GOT3 (cell line): ENCODE measurements at regions not wholly inside any gene's neighbourhood (a gene's known extent, or its start where the extent isn't known, plus 50 kb on each side); places are given as distances from the start of the nearest gene placed in this dataset.
"Not testable (repeated sequence)": the region's sequence is repeated elsewhere in the genome, so short reads cannot be mapped to it uniquely, and the experiment has no call there.

Experiments used
- DNase-seq: peaks from one replicate; lab custom pipeline; 2025; ENCODE audit warnings: mixed read lengths; lab: John Stamatoyannopoulos, UW

DNA sequence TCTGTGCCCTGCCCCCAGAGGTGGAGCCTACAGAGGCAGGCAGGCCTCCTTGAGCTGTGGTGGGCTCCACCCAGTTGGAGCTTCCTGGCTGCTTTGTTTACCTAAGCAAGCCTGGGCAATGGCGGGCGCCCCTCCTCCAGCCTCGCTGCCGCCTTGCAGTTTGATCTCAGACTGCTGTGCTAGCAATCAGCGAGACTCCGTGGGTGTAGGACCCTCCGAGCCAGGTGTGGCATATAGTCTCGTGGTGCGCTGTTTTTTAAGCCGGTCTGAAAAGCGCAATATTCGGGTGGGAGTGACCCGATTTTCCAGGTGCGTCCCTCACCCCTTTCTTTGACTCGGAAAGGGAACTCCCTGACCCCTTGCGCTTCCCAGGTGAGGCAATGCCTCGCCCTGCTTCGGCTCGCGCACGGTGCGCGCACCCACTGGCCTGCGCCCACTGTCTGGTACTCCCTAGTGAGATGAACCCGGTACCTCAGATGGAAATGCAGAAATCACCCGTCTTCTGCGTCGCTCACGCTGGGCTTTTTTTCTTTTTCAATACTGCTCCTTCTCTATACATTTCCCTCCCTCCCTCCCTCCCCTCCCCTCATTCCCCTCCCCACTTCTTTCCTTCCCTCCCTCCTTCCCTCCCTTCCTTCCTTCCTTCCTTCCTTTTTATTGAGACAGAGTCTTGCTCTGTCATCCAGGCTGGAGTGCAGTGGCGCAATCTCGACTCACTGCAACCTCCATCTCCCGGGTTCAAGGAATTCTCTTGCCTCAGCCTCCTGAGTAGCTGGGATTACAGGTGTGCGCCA lies 197.1 kb upstream of the TBL1XR1 start:
- DNase-seq: not testable (repeated sequence)

DNA sequence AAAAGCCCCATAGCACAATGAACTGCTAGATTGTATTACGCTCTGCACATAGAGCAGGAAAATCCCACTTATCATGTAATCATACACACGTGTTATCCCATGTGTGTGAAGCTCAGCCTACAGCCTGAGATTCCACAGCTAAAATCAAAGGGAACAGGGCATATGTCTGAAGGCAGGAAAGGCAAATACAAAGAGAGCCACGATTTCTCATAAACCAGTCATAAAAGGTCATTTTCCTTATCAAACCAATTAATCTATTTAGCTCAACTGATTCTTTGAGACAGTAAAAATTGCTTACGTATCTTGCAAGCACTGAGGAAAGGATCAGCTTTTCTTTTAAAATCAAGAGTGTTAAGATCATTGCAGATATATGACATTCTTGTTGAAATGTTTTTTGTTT lies 199.5 kb upstream of the TBL1XR1 start:
- no peak for DNase-seq

DNA sequence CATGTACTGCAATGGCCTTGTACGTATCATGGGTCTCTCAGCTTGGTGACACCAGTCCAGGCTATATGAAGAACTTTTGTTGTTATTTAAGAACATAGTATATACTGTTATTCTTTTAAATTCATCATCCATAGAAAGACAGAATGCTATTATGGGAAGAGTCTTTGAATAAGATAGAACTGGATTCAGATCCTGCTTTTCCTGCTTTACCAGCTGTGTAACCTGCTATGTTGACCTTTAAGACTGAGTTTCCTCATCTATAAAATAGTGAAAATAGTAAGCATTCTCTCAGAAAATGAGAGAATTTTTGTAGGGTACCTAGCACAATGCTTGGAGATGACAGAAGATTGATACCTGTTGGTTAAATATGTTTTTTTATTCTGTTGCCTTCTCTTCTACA lies 204.1 kb upstream of the TBL1XR1 start:
- no peak for DNase-seq

DNA sequence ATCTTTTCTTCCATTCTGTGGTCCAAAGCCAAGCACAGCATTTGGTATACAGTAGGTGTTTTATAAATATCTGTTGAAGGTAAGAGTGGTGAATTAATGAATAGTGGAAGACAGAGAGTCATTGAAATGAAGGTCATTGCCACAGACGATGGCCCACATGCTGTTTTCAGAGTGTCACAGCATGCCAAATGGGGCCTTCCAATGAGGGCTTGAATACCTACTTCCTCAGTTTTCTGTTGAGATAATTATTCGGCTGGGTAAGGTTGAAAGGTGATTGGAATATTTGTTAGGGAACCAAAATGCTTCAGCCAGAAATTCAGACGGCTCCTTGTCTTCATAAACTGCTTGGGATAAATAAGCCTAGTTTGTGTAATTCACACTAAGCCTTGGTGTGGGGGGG lies 205.3 kb upstream of the TBL1XR1 start:
- DNase-seq: no peak

DNA sequence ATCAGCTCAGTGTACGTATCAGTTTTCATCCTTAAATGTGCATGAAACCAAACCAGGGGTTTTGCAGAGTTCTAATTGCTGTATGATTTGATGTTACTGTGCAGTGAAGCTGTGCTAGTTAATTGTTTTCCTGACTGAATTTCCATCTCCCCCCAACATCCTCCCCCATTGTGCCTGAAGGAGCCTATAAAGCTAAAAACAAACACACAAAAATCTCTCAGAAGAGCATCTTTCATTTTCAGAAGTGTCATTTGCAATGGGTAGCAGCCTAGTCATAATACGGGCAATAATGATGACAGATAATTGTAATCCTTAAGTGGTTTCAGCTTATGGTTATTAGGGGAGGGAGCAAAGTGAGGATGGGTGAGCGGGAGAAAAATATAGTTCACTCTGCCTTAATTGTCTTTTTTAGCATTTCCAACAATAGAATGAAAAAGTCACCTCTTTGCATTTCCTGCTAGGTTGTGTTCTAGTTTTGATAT lies 207.9 kb upstream of the TBL1XR1 start:
- DNase-seq: no peak

DNA sequence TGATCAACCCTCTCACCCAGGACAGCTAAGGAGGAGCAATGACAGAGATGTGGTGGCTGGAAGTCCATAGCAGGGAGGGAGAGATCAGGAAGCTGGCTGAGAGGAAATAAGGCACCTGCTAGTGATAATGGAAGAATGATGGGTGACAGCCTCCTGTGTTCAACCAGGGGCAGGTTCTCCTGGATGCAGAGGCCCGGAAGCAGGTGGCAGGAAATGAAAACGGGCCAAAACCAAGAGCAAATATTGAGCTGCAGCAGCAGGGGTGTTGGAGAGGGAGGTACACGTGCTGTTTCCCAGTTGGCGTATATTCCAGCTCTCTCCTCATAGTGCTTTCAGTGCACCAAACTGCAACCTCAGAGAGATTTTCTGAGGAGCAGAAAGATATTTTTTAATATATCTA lies 213.4 kb upstream of the TBL1XR1 start:
- no peak for DNase-seq

DNA sequence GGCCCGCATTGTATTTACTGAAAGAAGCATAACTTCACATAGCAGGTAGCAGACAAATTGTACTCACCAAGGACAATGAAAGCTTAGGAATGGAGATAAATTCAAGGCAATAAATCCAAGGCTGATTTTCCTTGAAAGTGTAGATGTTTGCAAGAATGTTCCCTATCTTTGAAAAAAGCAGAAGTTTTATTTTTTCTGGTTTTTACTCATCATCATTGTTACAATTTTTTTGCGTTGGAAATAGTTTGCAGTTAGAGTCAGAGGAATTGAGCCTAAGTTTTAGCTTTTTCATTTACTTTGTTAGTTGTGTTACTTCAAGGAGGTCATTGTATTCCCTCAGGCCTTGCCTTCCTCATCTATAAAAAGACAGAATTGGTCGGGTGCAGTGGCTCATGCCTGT lies 213.9 kb upstream of the TBL1XR1 start:
- no peak for DNase-seq

DNA sequence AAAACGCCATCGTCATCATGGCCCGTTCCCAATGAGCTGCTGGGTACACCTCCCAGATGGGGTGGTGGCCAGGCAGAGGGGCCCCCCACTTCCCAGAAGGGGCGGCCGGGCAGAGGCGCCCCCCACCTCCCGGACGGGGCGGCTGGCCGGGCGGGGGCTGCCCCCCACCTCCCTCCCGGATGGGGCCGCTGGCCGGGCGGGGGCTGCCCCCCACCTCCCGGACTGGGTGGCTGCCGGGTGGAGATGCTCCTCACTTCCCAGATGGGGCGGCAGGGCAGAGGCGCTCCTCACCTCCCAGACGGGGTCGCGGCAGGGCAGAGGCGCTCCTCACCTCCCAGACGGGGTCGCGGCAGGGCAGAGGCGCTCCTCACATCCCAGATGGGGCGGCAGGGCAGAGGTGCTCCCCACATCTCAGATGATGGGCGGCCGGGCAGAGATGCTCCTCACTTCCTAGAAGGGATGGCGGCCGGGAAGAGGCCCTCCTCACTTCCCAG lies 215.4 kb upstream of the TBL1XR1 start:
- DNase-seq: not testable (repeated sequence)

DNA sequence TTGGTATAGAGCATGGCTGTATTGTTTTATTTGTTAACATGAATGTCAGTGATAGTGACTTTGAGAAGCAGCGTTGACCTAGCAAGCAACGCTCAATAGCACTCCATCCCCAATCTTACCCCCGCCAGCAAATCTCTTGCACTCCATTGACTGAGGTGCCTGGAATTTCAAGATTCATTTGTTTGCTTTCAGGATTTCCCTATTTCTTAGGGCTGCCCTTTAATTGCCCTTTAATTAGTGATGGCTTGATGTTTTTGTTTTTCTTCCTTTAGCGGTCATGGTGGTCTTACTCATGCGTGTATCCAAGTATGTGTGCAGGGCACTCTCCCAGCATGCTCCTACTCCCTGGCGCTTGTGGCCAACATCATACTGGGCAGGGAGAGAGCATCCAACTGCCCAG lies 216.8 kb upstream of the TBL1XR1 start:
- no peak for DNase-seq

DNA sequence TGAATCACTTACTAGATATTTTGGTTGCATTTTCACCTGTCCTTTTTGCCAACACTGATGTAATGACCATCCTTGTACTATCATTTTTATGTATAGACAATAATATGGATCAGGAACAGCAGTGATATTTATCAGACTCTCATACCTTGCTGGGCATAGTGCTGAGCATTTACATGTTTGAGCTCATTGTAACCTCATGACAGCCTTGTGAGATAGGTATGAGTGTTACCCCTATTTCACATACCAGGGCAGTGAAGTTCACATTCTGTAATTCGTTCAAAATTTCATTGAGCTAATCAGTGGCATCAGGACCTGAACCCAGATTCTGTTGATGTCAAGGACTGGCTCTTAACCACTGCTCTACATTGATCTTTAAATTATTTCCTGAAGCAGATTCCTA lies 221.5 kb upstream of the TBL1XR1 start:
- no peak for DNase-seq

DNA sequence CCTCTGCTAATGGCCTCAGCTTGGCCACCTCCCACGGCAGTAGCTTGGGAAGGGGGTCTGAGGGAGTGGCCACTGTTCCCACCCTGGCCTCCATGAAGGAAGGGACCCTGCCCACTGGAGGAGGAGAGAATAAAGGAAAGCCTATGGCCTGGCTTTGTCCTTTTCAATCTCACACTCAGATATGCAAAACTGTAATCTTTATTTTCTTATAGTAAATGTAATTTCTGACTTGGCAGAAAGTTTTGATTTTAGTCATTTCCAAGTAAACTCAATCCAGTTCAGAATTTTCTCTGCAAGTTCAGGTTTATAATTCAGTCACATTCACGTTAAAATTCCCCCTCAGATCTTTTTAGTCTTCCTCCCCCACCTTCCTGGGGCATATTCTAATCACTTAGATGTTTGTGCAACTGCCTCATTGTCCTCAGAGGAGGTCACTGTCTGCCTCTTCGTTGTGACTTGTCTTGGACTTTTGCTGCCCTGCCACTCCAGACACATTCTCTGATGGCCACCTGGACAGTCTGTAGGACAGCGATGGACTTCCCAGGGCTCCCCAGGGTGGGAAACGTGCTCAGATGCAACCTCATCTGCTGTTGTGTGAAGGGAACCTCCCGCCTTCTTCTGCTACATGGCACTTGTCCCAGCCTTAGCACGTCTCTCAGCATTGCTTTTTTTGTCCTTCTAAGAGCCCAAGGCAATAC lies 222.8 kb upstream of the TBL1XR1 start:
- DNase-seq: no peak

DNA sequence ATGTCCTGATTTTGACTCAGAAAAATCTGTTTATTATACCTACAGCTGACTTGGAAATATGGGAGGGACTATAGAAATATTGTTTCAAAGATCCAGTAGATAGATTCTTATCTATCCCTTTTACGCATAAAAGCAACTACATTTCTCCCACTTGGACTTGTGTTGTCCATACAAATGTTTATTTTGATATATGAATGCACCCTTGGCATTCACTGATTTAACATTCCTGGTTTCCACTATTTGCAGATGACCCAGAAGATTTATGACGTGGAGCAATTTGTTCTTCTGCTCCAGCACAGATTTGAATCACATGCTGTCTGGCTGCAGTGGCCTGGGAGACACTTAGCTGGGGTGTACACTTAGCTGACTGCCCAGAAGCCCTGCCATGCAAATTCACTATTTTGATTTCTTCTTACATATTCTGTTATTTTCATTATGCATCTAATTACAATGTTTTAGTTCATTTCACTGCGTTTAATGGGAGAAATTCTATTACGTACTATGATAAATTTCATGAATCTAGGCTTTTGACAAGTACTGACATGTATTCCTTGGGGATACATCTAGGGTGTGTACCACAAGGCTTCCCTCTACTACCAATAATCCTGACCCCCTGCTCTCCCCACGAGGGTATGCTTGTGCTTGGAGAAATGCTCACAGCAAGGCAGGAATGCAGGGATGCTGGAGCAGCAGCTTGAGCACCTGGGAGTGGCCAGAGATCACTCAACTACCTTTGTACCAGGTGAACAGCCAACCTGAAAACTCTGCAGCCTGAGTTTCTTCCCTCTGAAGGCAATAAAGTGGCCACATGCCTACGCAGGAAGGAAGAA lies 223.6 kb upstream of the TBL1XR1 start:
- DNase-seq: no peak

DNA sequence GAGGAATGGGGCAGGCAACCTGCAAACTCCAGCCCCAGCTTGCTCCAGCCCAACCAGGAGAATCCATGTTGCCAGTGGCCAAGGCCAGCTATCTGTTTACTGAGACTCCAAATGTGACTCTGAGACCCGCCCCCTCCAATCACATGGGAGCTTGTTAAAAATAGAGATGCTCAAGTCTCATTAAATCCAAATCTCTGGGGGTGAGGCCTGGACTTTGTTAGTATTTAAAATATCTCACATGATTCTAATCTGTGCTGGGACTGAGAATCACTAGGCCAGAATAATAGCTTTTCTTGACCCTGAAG lies 224.2 kb upstream of the TBL1XR1 start:
- DNase-seq: no peak

DNA sequence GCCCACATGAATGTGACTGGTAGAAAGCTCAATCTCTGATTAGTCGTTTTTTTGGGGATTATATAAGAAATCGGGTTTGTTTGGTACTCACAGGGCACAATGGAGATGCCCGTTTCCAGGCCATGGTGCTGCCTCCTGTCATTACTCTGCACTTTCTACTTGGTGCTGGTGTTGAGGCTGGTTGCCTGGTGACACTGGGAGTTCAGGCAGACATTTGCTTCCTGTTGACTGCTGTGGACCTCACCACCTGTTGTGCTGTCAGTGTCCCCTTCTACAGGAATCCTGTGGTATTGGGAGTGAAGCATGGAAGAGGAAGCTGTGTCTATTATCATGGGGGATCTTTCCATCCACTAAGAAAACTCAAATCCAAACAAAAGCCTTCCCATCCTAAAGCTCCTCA lies 227.2 kb upstream of the TBL1XR1 start:
- no peak for DNase-seq

DNA sequence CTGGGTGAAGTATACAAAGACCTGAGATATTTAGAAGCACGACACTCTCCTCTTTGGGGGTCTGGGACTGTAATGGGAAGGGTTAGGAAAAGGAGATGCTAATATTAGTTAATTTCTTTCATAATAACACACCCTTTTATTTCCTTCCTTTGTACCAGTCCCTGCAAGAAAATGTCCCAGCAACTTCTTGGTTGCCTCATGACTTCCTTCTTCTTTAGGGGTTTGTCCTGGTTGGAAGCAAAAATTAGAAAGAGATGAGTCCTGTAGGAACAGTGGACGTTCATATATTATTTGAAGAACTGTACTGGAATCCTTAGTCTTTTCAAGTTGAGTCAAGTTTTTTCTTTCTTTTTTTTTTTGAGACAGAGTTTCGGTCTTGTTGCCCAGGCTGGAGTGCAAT lies 227.8 kb upstream of the TBL1XR1 start:
- DNase-seq: no peak

DNA sequence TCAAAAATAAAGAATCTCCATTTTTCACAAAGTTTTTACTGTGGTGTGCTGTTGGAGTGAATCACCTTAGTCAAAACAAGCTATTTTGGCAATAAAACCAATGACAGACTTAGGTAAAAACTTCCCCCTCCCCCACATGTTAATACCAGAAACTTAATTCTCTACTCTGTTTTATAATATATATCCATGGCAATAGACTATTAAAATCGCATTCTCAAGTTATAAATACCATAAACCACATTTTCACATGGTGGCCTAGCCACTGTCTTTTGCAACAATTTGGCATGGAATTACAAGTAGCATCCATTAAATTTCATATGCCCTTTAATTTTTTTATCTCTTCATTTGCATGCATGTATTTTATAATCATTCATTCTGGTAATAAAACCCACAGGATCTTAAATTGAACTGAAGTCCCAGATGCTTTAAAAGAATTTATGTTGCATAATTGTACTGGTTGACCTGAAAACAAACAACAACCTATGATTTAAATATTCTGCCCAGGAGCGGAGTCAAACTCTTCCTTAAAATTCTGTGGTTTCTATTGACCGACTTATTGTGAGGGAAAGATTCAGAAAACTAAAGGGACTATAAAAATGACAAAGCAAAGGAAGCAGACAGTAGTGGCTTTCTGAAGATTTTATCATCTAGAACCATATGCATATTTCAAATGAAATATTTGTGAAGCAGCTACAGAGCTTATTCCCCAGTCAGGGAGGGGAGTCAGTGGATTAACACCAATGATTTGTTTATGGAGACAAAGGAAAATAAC lies 229.0 kb upstream of the TBL1XR1 start:
- DNase-seq: no peak

DNA sequence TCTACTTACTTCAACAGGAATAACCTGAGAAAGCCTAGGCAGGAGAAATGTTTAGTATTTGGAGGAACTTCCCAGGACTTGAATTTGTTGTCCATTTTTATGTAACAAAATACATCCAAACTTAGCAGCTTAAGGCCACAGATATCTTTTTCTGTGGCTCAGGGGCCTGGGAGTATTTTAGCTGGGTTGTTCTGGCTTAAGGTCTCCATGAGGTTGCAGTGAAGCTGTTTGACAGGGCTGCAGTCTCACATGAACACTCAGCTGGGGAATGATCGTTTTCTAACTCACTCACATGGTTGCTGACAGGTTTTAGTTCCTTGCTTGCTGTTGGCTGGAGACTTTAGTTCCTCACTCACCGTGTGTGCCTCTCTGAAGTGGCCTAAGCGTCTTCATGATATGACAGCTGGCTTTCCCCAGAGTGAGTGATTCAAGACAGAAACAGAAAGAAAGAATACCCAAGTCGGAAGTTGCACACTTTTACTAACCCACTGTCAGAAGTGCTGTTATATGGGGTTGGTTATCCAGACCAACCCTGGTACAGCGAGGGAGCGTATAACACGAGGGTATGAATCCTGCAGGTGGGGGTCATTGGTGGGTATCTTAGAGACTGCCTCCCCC lies 229.7 kb upstream of the TBL1XR1 start:
- no peak for DNase-seq

DNA sequence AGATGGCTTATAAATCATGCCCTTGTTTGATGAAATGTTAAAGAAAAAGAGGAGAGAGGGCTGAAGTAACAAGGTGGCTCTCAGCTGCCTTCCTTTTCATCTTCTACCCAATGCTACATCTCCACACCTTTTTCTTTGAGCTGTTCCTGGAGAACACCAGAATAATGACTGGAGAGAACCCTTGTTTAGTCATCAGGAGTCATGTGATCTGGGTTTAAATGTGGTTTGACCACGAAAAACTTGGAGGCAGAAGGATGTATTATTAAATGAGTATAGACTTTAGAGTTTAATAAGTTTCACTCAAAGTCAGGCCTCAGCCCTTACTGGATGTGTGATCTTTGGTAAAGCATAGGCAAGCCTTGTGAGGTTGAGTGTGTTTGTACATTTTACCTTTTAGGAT lies 230.3 kb upstream of the TBL1XR1 start:
- DNase-seq: no peak

DNA sequence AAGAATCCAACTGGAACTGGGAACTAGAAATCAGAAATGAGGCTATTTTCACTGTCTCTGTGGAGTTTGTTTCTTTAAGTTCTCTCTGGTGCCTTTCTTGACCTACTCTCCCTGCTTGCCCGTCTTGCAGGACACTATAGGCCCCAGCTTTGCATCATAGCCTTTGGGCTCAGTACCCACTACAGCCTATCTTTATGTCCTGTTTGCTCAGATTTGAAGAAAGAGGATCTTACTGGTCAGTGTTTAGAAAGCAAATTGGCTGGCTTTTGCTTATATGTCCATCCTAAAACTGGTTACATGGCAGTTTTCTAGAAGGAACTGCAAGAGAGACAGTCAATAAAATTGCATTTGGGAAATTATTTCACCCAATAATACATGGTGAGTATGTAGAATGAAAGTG lies 231.8 kb upstream of the TBL1XR1 start:
- DNase-seq: no peak

DNA sequence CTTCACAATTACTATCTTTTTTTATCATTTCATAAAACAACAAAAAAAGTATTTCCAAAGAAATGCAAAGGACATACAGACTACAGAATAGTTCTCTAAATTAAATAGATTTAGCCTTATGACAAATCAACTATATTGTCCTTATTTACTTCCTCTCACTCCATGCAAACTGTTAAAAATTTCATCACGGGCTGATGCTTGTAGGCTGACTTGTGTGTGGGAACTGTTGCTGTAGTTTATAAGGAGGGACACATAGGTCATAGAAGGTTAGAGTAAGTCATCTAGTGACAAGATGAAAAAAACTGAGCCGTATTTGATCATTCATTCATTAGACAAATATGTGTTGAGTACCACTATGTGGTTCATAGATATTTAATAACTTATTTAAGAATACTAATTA lies 232.5 kb upstream of the TBL1XR1 start:
- no peak for DNase-seq

DNA sequence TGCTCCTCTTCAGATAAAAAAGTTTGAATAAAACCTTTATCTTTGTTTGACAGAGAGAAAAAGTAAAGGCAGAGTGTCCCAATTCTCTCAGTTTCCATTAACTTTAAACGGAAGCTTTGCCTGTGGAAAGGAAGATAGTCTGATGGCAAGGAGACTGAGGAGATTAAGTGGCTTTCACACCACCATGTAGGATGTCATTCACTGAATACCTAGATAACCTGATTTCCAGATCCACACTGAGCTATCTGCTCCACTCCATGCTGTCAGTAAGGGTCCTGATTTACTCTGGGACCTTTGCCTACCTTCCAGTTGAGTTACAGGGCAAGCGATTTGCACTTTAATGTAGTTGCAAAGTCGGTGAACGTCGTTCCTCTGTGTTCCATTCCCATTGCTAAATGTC lies 233.4 kb upstream of the TBL1XR1 start:
- DNase-seq: no peak
